KG1 (cell line): ENCODE measurements at regions not wholly inside any gene's neighbourhood (a gene's known extent, or its start where the extent isn't known, plus 50 kb on each side); places are given as distances from the start of the nearest gene placed in this dataset.
A peak's percentile ranks its signal among the peaks of the same experiment; 100 is the strongest.

ENCODE experiments used
- DNase-seq: peaks from one replicate; lab custom pipeline; 2025; lab: John Stamatoyannopoulos, UW

GRCh38 chr20:24102749-24103333 lies 114.3 kb upstream of the GGTLC1 start:
- no peak for DNase-seq

GRCh38 chr20:24102290-24102689 lies 113.7 kb upstream of the GGTLC1 start:
- peak; percentile 6 for DNase-seq

- peak; percentile 3 for DNase-seq
Measured at GRCh38 chr20:24100370-24101011, 111.9 kb upstream of the GGTLC1 start.

GRCh38 chr20:24098886-24099285 lies 110.3 kb upstream of the GGTLC1 start:
- DNase-seq: no peak

- no peak for DNase-seq
Measured at GRCh38 chr20:24097506-24098245, 109.1 kb upstream of the GGTLC1 start.

GRCh38 chr20:24096864-24097450 lies 108.4 kb upstream of the GGTLC1 start:
- no peak for DNase-seq

- DNase-seq: no peak
Measured at GRCh38 chr20:24096264-24096663, 107.7 kb upstream of the GGTLC1 start.

- no peak for DNase-seq
Measured at GRCh38 chr20:24095756-24096155, 107.2 kb upstream of the GGTLC1 start.

GRCh38 chr20:24095303-24095702 lies 106.7 kb upstream of the GGTLC1 start:
- DNase-seq: no peak

- DNase-seq: no peak
Measured at GRCh38 chr20:24089576-24089975, 101.0 kb upstream of the GGTLC1 start.

DNA sequence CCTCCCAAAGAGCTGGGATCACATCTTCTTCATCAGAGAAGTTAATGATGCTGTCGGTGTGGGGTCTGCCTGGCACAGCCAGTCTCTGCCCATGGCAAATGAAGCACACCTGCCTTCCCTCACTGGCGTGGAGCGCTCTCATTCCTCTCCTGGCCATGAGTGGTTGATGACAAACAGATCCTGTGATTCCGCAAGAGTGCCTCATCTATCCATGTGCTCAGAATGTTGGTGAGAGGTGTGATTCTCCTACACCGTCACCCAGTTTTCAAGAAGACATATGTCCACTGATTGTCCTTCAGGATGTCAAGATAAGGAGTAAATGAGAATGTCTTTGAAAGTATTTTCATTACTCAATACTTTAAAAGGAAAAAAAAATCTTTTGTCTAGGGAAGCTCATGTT lies 97.5 kb upstream of the GGTLC1 start:
- no peak for DNase-seq

- no peak for DNase-seq
Measured at GRCh38 chr20:24084281-24084680, 95.7 kb upstream of the GGTLC1 start.

- DNase-seq: no peak
Measured at GRCh38 chr20:24081077-24081476, 92.5 kb upstream of the GGTLC1 start.

GRCh38 chr20:24079661-24080412 lies 91.3 kb upstream of the GGTLC1 start:
- no peak for DNase-seq

DNA sequence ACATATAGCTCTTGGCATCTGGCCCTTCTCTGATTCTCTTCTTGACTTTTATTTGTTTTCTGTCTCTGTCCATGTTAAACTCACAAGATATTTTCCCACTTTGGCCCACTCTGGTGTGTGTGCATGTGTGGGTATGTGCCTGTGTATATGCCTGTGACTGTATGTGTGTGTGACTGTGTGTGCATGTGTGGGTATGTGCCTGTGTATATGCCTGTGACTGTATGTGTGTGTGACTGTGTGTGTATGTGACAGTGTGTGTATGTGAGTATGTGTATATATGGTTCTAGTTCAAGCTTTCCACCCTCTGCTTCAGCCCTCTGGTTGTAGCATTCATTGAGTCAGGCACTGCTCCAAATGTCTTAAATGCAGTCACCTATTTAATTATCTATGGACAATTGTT lies 88.6 kb upstream of the GGTLC1 start:
- DNase-seq: no peak

DNA sequence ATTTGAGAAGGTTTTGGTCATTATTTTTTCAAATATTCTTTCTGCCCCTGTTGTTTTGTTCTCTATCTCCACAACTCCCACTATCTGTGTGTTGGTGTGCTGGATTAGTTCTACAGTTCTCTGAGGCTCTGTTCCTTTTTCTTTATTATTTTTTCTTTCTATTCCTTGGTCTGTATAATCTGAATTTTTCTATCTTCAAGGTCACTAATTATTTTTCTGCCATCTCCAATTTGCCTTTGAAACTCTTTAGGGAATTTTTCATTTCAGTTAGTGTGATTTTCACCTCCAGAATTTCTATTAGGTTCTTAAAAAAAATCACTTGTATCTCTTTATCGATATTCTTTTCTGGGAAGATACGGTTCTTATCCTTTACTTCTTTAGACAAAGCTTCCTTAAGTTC lies 82.1 kb upstream of the GGTLC1 start:
- no peak for DNase-seq

GRCh38 chr20:24066076-24066700 lies 77.6 kb upstream of the GGTLC1 start:
- DNase-seq: no peak

- DNase-seq: no peak
Measured at GRCh38 chr20:24064915-24065314, 76.3 kb upstream of the GGTLC1 start.

DNA sequence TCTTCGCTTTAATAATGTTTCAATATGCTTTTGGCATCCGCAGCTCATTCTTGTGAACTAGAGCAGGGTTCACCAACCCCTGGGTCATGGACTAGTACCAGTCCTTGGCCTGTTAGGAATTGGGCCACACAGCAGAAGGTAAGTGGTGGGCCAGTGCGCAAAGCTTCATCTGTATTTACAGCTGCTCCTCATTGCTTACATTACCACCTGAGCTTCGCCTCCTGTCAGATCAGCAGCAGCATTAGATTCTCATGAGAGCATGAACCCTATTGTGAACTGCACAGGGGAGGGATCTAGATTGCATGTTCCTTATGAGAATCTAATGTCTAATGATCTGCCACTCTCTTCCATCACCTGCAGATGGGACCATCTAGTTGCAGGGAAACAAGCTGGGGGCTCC lies 75.5 kb upstream of the GGTLC1 start:
- DNase-seq: no peak

- DNase-seq: no peak
Measured at GRCh38 chr20:24063100-24063499, 74.5 kb upstream of the GGTLC1 start.

- DNase-seq: no peak
Measured at GRCh38 chr20:24060851-24061590, 72.4 kb upstream of the GGTLC1 start.
